Trophoblast cell (in vitro differentiated cells and primary cell): ENCODE measurements at regions not wholly inside any gene's neighbourhood (a gene's known extent, or its start where the extent isn't known, plus 50 kb on each side); places are given as distances from the start of the nearest gene placed in this dataset.
A peak's percentile ranks its signal among the peaks of the same experiment; 100 is the strongest.

Experiments
- DNase-seq, 2 donors: peaks; one replicate each; pipeline ENCODE4 v3.0.0-alpha.2; 2016
- H2AFZ ChIP-seq: 2 replicates; pipeline ENCODE4 v1.6.1; 2013; ENCODE audit warnings: low read length, moderate library complexity, mild to moderate bottlenecking; ENCODE audit not compliant: insufficient read depth, poor library complexity
- H2AK5ac ChIP-seq: 2 replicates; pipeline ENCODE4 v1.6.1; 2013; ENCODE audit warnings: mild to moderate bottlenecking, low read length
- H2BK120ac ChIP-seq: 2 replicates; pipeline ENCODE4 v1.6.1; 2013; ENCODE audit warnings: low read length, mild to moderate bottlenecking, moderate library complexity; ENCODE audit not compliant: insufficient read depth, poor library complexity
- H2BK12ac ChIP-seq: 2 replicates; pipeline ENCODE4 v1.6.1; 2013; ENCODE audit warnings: mild to moderate bottlenecking, low read length, moderate library complexity
- H2BK5ac ChIP-seq: 2 replicates; pipeline ENCODE4 v1.6.1; 2013; ENCODE audit warnings: low read length, low read depth, moderate library complexity, mild to moderate bottlenecking; ENCODE audit not compliant: poor library complexity
- H3K14ac ChIP-seq: 2 replicates; pipeline ENCODE4 v1.6.1; 2013; ENCODE audit warnings: mild to moderate bottlenecking, low read length
- H3K18ac ChIP-seq: 2 replicates; pipeline ENCODE4 v1.6.1; 2013; ENCODE audit warnings: mild to moderate bottlenecking, low read length
- H3K23ac ChIP-seq: 2 replicates; pipeline ENCODE4 v1.6.1; 2013; ENCODE audit warnings: low read length
- H3K27ac ChIP-seq: 2 replicates; pipeline ENCODE4 v1.5.1; 2013; ENCODE audit warnings: low read depth, mild to moderate bottlenecking, inconsistent platforms, low read length, moderate library complexity
- H3K27me3 ChIP-seq: 2 replicates; pipeline ENCODE4 v1.6.1; 2013; ENCODE audit warnings: inconsistent platforms, mild to moderate bottlenecking, low read length, moderate library complexity; ENCODE audit not compliant: insufficient read depth
- H3K36me3 ChIP-seq, 2 experiments: 1 replicate in 1 of 2; 2 replicates in 1 of 2; pipeline ENCODE4 v1.6.1; 2013; ENCODE audit warnings: low read length in 2 of 2, mild to moderate bottlenecking in 2 of 2, moderate library complexity in 1 of 2; ENCODE audit not compliant: insufficient read depth in 2 of 2, control insufficient read depth in 1 of 2
- H3K4ac ChIP-seq: 2 replicates; pipeline ENCODE4 v1.6.1; 2013; ENCODE audit warnings: low read depth, mild to moderate bottlenecking, low read length, moderate library complexity
- H3K4me1 ChIP-seq, 2 experiments: 1 replicate in 1 of 2; 2 replicates in 1 of 2; pipeline ENCODE4 v1.6.1; 2013; ENCODE audit warnings: low read length in 2 of 2, mild to moderate bottlenecking in 2 of 2, moderate library complexity in 1 of 2; ENCODE audit not compliant: insufficient read depth in 2 of 2, control insufficient read depth in 1 of 2
- H3K4me2 ChIP-seq: 2 replicates; pipeline ENCODE4 v1.6.1; 2013; ENCODE audit warnings: inconsistent platforms, mild to moderate bottlenecking, low read length, moderate library complexity
- H3K4me3 ChIP-seq: 2 replicates; pipeline ENCODE4 v1.5.1; 2013; ENCODE audit warnings: mild to moderate bottlenecking, low read depth, low read length, inconsistent platforms
- H3K79me1 ChIP-seq: one replicate; pipeline ENCODE4 v1.6.1; 2013; ENCODE audit warnings: low read length
- H3K79me2 ChIP-seq: 2 replicates; pipeline ENCODE4 v1.6.1; 2013; ENCODE audit warnings: low read length, mild to moderate bottlenecking; ENCODE audit not compliant: control insufficient read depth, insufficient read depth, poor library complexity
- H3K9ac ChIP-seq: 2 replicates; pipeline ENCODE4 v1.6.1; 2013; ENCODE audit warnings: mild to moderate bottlenecking, low read length
- H3K9me3 ChIP-seq: 2 replicates; pipeline ENCODE4 v1.6.1; 2013; ENCODE audit warnings: low read depth, mild to moderate bottlenecking, control low read depth, inconsistent platforms, low read length; ENCODE audit not compliant: insufficient read depth
- H4K12ac ChIP-seq: 2 replicates; pipeline ENCODE4 v1.6.1; 2013; ENCODE audit warnings: low read depth, mild to moderate bottlenecking, low read length, moderate library complexity
- H4K8ac ChIP-seq: 2 replicates; pipeline ENCODE4 v1.6.1; 2013; ENCODE audit warnings: low read depth, mild to moderate bottlenecking, low read length, moderate library complexity
- H4K91ac ChIP-seq: one replicate; pipeline ENCODE4 v1.6.1; 2013; ENCODE audit warnings: low read depth, mild to moderate bottlenecking, low read length, moderate library complexity
- WGBS: extraction: QIAGEN DNeasy Blood & Tissue Kit; methylation state at CpG from one replicate; pipeline ENCODE4 v1.1.7; 2013; ENCODE audit warnings: missing lambda C conversion rate; ENCODE audit not compliant: insufficient read length, insufficient coverage; ENCODE audit errors: extremely low coverage; 5-methylcytosine and 5-hydroxymethylcytosine counted together

DNA sequence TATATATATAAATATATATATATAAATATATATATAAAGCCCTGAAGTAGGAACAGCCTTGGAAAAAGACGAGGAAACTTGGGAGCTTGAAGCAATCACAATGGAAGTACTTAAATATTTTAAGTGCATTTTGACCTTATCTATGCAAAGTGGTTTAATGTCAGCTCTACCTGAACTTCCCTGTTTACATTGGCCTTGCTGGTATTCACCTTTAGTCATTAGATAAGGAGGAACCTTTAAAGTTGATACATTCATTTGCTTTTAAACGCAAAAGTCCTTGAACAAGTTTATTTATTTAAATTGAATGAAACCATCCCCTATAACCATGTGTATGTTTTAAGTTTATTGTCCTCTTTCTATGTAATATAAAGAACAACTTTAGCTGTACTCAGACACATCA, 166.7 kb upstream of the ANKRD50 start:
- WGBS, result no CpG with 5 or more reads among the region's 2 CpGs
- H3K36me3 ChIP-seq, result no peaks in the 10 kb centered on the region
- H3K4me2 ChIP-seq, result no peak overlapping the region
- DNase-seq, result no peak
- H3K27me3 ChIP-seq, result no peaks in the 10 kb centered on the region
- H3K4me3 ChIP-seq, result no peak overlapping the region
- no peak overlapping the region for H2BK120ac ChIP-seq
- no peak overlapping the region for H2AFZ ChIP-seq
- H2BK12ac ChIP-seq, result no peak overlapping the region
- no peak overlapping the region for H3K9ac ChIP-seq
- no peak overlapping the region for H2AK5ac ChIP-seq
- H3K18ac ChIP-seq, result no peak overlapping the region
- no peak overlapping the region for H4K91ac ChIP-seq
- H3K4ac ChIP-seq, result no peak overlapping the region
- H3K23ac ChIP-seq, result no peak overlapping the region
- no peak overlapping the region for H3K27ac ChIP-seq
- peaks cover 3% of the 10 kb centered on the region for H3K9me3 ChIP-seq
- H4K12ac ChIP-seq, result no peak overlapping the region
- H2BK5ac ChIP-seq, result no peak overlapping the region
- H3K4me1 ChIP-seq, result no peaks in the 10 kb centered on the region
- H3K79me1 ChIP-seq, result no peaks in the 10 kb centered on the region
- no peak overlapping the region for H4K8ac ChIP-seq
- no peak overlapping the region for H3K14ac ChIP-seq
- no peaks in the 10 kb centered on the region for H3K79me2 ChIP-seq

DNA sequence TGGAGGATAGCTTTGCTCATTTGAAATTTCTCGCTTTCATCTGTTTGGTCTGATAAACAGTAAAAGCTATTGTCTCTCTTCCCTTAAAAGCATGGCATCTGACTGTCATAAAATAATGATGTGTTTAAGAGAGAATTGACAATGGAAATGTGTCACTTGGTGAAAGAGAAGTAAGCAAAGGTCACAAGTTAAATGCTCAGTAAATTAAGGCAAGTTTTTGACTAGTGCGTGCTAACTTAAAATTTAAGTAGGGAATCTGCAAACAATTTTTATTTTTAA, 161.6 kb upstream of the ANKRD50 start:
- no peak overlapping the region for H2AFZ ChIP-seq
- no peak overlapping the region for H3K4ac ChIP-seq
- H2BK12ac ChIP-seq, result no peak overlapping the region
- no peak overlapping the region for H2BK120ac ChIP-seq
- no peaks in the 10 kb centered on the region for H3K27me3 ChIP-seq
- H3K36me3 ChIP-seq, result no peaks in the 10 kb centered on the region
- H3K18ac ChIP-seq, result no peak overlapping the region
- H4K12ac ChIP-seq, result no peak overlapping the region
- no peaks in the 10 kb centered on the region for H3K4me1 ChIP-seq
- H3K23ac ChIP-seq, result no peak overlapping the region
- no peaks in the 10 kb centered on the region for H3K79me2 ChIP-seq
- no peak overlapping the region for H2BK5ac ChIP-seq
- no peak overlapping the region for H4K8ac ChIP-seq
- no peak overlapping the region for H3K4me2 ChIP-seq
- no peaks in the 10 kb centered on the region for H3K79me1 ChIP-seq
- DNase-seq, result no peak
- H3K4me3 ChIP-seq, result no peak overlapping the region
- H3K9me3 ChIP-seq, result peaks cover 3% of the 10 kb centered on the region
- H3K27ac ChIP-seq, result no peak overlapping the region
- H2AK5ac ChIP-seq, result no peak overlapping the region
- no peak overlapping the region for H3K14ac ChIP-seq
- no peak overlapping the region for H4K91ac ChIP-seq
- H3K9ac ChIP-seq, result no peak overlapping the region
- no CpG with 5 or more reads among the region's 2 CpGs for WGBS

DNA sequence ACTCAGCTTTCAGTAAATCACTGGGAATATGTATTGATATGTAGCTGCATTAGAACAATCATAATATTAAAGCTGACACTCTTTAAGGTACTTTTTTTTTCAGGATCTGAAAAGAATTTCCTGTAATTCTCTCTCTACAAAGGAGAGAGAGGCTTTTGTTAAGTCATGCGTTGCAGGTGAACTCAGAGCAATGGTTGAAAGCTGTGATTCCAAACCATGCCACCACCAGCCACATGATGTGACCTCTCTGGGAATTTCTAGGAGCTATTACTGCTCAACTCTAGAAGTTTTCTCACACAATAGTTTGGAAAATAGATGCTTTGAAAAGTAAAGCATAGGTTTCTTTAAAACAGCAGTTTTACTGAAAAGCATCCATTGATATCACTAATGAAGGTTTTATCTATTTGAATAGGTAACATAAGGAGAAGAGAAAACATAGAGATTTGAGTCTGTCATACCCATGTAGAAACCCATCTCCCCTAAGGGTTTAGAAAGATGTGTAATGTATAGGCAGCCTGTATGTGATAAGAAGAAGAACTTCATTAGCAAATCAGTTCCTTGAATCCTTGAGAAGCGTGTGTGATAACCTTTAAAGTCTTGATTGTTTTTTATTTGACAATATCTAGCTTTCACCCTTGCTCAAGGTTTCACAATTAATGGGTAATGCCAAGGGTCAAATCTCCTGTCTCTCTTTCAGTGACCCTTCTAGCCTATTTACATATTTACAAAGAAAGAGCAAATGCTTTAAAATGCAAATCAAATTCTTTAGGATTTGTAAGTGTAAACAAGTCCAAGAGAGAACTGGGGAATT, 161.0 kb upstream of the ANKRD50 start:
- H3K27ac ChIP-seq, result no peak overlapping the region
- H3K79me2 ChIP-seq, result no peaks in the 10 kb centered on the region
- no peaks in the 10 kb centered on the region for H3K4me1 ChIP-seq
- no peaks in the 10 kb centered on the region for H3K79me1 ChIP-seq
- H2AK5ac ChIP-seq, result no peak overlapping the region
- H3K9me3 ChIP-seq, result peaks cover 3% of the 10 kb centered on the region
- H2BK12ac ChIP-seq, result no peak overlapping the region
- no peak overlapping the region for H3K4me3 ChIP-seq
- WGBS, result no CpG with 5 or more reads among the region's 2 CpGs
- H4K8ac ChIP-seq, result no peak overlapping the region
- H4K91ac ChIP-seq, result no peak overlapping the region
- no peak overlapping the region for H3K4me2 ChIP-seq
- no peak overlapping the region for H3K14ac ChIP-seq
- H2BK5ac ChIP-seq, result no peak overlapping the region
- H3K9ac ChIP-seq, result no peak overlapping the region
- no peak overlapping the region for H4K12ac ChIP-seq
- H2BK120ac ChIP-seq, result no peak overlapping the region
- no peaks in the 10 kb centered on the region for H3K36me3 ChIP-seq
- no peak overlapping the region for H3K4ac ChIP-seq
- H2AFZ ChIP-seq, result no peak overlapping the region
- no peak for DNase-seq
- H3K23ac ChIP-seq, result no peak overlapping the region
- H3K18ac ChIP-seq, result no peak overlapping the region
- no peaks in the 10 kb centered on the region for H3K27me3 ChIP-seq

DNA sequence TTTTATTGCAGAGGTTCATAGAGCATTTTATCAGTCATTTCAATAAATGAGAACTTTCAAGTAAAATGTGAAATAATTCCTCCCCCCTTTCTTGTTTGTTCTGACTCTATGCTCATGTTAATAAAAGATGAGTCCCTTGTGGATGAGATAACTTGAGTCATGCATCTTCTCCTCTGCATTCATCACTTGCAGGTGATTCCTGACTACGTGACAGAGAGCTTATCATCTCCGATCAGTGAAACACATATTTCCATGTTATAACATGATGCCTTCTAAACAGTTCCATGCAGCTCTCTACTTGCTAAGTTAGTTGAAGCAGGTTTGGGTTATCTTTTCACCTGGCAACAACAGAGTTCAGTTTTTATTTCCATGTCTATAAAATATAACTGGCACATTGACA, 160.1 kb upstream of the ANKRD50 start:
- H3K4ac ChIP-seq, result no peak overlapping the region
- H3K79me2 ChIP-seq, result no peaks in the 10 kb centered on the region
- no peak overlapping the region for H3K23ac ChIP-seq
- H4K12ac ChIP-seq, result no peak overlapping the region
- H3K36me3 ChIP-seq, result no peaks in the 10 kb centered on the region
- H3K9me3 ChIP-seq, result peaks cover 3% of the 10 kb centered on the region
- H4K8ac ChIP-seq, result no peak overlapping the region
- no peak overlapping the region for H3K18ac ChIP-seq
- no peak overlapping the region for H2BK12ac ChIP-seq
- H3K27ac ChIP-seq, result no peak overlapping the region
- H3K79me1 ChIP-seq, result no peaks in the 10 kb centered on the region
- no peak overlapping the region for H2AFZ ChIP-seq
- no peak overlapping the region for H2BK120ac ChIP-seq
- no peaks in the 10 kb centered on the region for H3K27me3 ChIP-seq
- peak in 1 of 2 donors; percentile 52 for DNase-seq
- no peak overlapping the region for H3K9ac ChIP-seq
- no peak overlapping the region for H4K91ac ChIP-seq
- no peaks in the 10 kb centered on the region for H3K4me1 ChIP-seq
- H3K4me3 ChIP-seq, result no peak overlapping the region
- H3K14ac ChIP-seq, result no peak overlapping the region
- no CpG with 5 or more reads among the region's 2 CpGs for WGBS
- no peak overlapping the region for H3K4me2 ChIP-seq
- H2AK5ac ChIP-seq, result no peak overlapping the region
- H2BK5ac ChIP-seq, result no peak overlapping the region
